Central memory CD8-positive, alpha-beta T cell (primary cell): ENCODE measurements at regions not wholly inside any gene's neighbourhood (a gene's known extent, or its start where the extent isn't known, plus 50 kb on each side); places are given as distances from the start of the nearest gene placed in this dataset.

ENCODE experiments used
- ATAC-seq: fragments of 150-1000 bp; cut with Tn5 transposase; replicated peaks from 2 replicates; pipeline ENCODE4 v1.10.0; 2022; ENCODE audit warnings: mild to moderate bottlenecking, moderate FRiP score, moderate number of reproducible peaks; ENCODE audit not compliant: poor library complexity, severe bottlenecking; ENCODE audit errors: extremely low read depth
- DNase-seq, 2 donors: peaks; one replicate each; pipeline ENCODE4 v3.0.0; 2021; ENCODE audit warnings: low spot score in 2 of 2
- H3K27ac Mint-ChIP-seq: one replicate; pipeline ENCODE4 v1.8.0; 2022; ENCODE audit warnings: low read depth, mild to moderate bottlenecking, moderate library complexity, mixed read lengths
- H3K27me3 Mint-ChIP-seq: one replicate; pipeline ENCODE4 v1.8.0; 2022; ENCODE audit warnings: mixed read lengths
- H3K36me3 Mint-ChIP-seq: one replicate; pipeline ENCODE4 v1.8.0; 2022; ENCODE audit warnings: mild to moderate bottlenecking, moderate library complexity, mixed read lengths; ENCODE audit not compliant: insufficient read depth
- H3K4me1 Mint-ChIP-seq: one replicate; pipeline ENCODE4 v1.8.0; 2022; ENCODE audit warnings: mixed read lengths
- H3K4me3 Mint-ChIP-seq: one replicate; pipeline ENCODE4 v1.8.0; 2022; ENCODE audit warnings: mild to moderate bottlenecking, moderate library complexity, mixed read lengths
- H3K9me3 Mint-ChIP-seq: one replicate; pipeline ENCODE4 v1.8.0; 2022; ENCODE audit warnings: mixed read lengths

DNA sequence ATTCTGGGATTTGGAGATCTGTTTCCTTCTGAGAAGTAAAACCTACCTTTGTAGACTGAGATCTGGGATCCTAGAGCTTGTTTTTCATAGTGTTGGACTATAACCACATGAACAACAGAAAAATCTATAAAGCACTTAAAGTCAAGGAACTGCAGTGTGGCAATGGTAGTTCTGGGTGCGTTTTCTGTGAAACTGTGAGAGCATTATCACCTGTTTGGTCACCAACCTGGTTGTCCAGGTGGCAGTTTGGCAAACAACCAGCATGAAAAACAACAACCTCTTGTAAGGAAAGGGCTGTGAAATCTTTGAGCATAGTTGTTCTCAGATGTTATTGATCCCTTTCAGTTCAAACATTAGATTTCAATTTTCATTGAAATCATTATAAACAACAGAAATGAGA lies 215.8 kb upstream of the CITED2 start:
- Mint-ChIP-seq H3K4me3 (no peak overlapping the region), H3K27me3 (no peaks in the 10 kb centered on the region), H3K27ac (no peak overlapping the region), H3K9me3 (no peaks in the 10 kb centered on the region), H3K36me3 (no peaks in the 10 kb centered on the region), H3K4me1 (peaks cover 1% of the 10 kb centered on the region)
- ATAC-seq = no peak
- no peak for DNase-seq

- Mint-ChIP-seq H3K36me3 (no peaks in the 10 kb centered on the region), H3K4me3 (no peak overlapping the region), H3K4me1 (no peaks in the 10 kb centered on the region), H3K27ac (no peak overlapping the region), H3K27me3 (no peaks in the 10 kb centered on the region), H3K9me3 (no peaks in the 10 kb centered on the region)
- ATAC-seq = no peak
- no peak for DNase-seq
These were observed 214.5 kb upstream of the CITED2 start for GRCh38 chr6:139588734-139589593.

GRCh38 chr6:139588076-139588639 lies 213.7 kb upstream of the CITED2 start:
- ATAC-seq (no peak), DNase-seq (no peak)
- H3K4me3 Mint-ChIP-seq = no peak overlapping the region
- H3K4me1 Mint-ChIP-seq = no peaks in the 10 kb centered on the region
- no peaks in the 10 kb centered on the region for H3K27me3 Mint-ChIP-seq
- no peak overlapping the region for H3K27ac Mint-ChIP-seq
- no peaks in the 10 kb centered on the region for H3K36me3 Mint-ChIP-seq
- no peaks in the 10 kb centered on the region for H3K9me3 Mint-ChIP-seq

- no peaks in the 10 kb centered on the region for H3K9me3 Mint-ChIP-seq
- H3K4me3 Mint-ChIP-seq = no peak overlapping the region
- DNase-seq = no peak
- no peaks in the 10 kb centered on the region for H3K36me3 Mint-ChIP-seq
- no peak for ATAC-seq
- H3K27ac Mint-ChIP-seq = no peak overlapping the region
- no peaks in the 10 kb centered on the region for H3K27me3 Mint-ChIP-seq
- H3K4me1 Mint-ChIP-seq = no peaks in the 10 kb centered on the region
These were observed 213.0 kb upstream of the CITED2 start for GRCh38 chr6:139587469-139587868.

- Mint-ChIP-seq H3K4me3 (no peak overlapping the region), H3K27me3 (no peaks in the 10 kb centered on the region), H3K36me3 (no peaks in the 10 kb centered on the region), H3K4me1 (peaks cover 1% of the 10 kb centered on the region), H3K9me3 (no peaks in the 10 kb centered on the region), H3K27ac (no peak overlapping the region)
- no peak for DNase-seq
- no peak for ATAC-seq
These were observed 211.8 kb upstream of the CITED2 start for GRCh38 chr6:139586273-139586672.

DNA sequence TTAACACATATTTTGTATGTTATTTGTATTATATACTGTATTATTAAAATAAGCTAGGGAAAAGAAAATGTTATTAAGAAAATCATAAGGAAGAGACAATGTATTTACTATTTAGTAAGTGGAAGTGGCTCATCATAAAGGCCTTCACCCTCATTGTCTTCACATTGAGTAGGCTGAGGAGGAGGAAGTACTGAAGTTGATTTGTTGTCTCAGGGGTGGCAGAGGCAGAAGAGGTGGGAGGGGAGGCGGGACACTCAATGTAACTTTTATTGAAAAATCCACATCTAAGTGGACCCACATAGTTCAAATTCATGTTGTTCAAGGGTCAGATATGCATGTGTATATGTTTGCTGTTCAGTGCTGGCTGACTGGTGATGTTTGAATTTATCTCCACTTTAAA lies 210.2 kb upstream of the CITED2 start:
- H3K4me1 Mint-ChIP-seq = peaks cover 12% of the 10 kb centered on the region
- ATAC-seq = no peak
- no peaks in the 10 kb centered on the region for H3K27me3 Mint-ChIP-seq
- no peaks in the 10 kb centered on the region for H3K9me3 Mint-ChIP-seq
- H3K36me3 Mint-ChIP-seq = no peaks in the 10 kb centered on the region
- H3K27ac Mint-ChIP-seq = no peak overlapping the region
- H3K4me3 Mint-ChIP-seq = no peak overlapping the region
- no peak for DNase-seq

GRCh38 chr6:139583420-139583819 lies 209.0 kb upstream of the CITED2 start:
- Mint-ChIP-seq H3K27me3 (no peaks in the 10 kb centered on the region), H3K4me3 (no peak overlapping the region), H3K27ac (no peak overlapping the region), H3K9me3 (no peaks in the 10 kb centered on the region), H3K4me1 (peaks cover 12% of the 10 kb centered on the region), H3K36me3 (no peaks in the 10 kb centered on the region)
- no peak for DNase-seq
- ATAC-seq = no peak

GRCh38 chr6:139582956-139583355 lies 208.5 kb upstream of the CITED2 start:
- DNase-seq = no peak
- Mint-ChIP-seq H3K4me3 (no peak overlapping the region), H3K4me1 (peaks cover 12% of the 10 kb centered on the region), H3K27ac (no peak overlapping the region), H3K27me3 (no peaks in the 10 kb centered on the region), H3K36me3 (no peaks in the 10 kb centered on the region), H3K9me3 (no peaks in the 10 kb centered on the region)
- no peak for ATAC-seq

GRCh38 chr6:139581485-139581865 lies 207.0 kb upstream of the CITED2 start:
- no peak for ATAC-seq
- Mint-ChIP-seq H3K36me3 (no peaks in the 10 kb centered on the region), H3K27ac (no peak overlapping the region), H3K4me1 (peaks cover 12% of the 10 kb centered on the region), H3K9me3 (no peaks in the 10 kb centered on the region), H3K27me3 (no peaks in the 10 kb centered on the region), H3K4me3 (no peak overlapping the region)
- no peak for DNase-seq

DNA sequence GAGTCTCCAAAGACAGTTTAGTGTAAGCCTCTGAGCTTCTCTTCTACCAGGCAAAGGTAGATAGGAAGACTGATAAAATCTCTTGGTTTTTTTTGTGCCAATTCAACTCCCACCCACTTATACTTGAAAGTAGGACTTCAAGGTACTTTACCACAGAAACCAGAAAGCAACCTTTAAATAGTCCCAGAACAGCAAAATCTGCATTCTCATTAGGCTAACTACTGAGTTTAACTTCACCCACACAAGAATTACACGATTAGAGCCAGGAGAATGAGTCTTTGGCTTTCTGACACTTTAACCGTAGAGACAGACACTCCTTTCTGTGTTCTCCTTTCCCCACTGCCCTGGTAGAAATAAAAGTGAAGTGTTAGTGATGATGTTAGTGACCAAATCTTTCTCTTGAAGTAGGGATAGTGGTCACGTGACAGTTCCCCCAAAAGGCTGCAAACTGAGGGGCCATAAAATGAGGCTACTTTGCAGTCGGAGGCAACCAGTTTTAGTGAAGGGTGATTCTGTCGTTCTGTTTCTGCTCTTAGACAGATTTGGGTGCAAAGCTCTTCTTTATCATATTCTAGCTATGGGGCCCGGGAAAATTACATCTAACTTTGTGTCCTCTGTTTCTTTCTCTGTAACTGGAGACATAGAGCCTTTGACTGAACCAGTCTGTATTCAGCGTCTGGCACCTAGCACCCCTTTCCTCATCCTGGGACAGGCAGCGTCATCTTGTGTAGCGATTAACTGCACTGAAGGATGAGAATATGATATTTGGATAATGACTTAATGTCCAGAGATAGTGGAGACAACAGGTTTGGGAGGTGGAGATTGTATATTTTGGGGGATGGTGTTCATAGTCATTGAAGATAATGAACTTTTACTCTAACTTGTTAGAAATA lies 206.4 kb upstream of the CITED2 start:
- DNase-seq (no peak), ATAC-seq (no peak)
- no peak overlapping the region for H3K27ac Mint-ChIP-seq
- H3K36me3 Mint-ChIP-seq = no peaks in the 10 kb centered on the region
- peaks cover 12% of the 10 kb centered on the region for H3K4me1 Mint-ChIP-seq
- no peak overlapping the region for H3K4me3 Mint-ChIP-seq
- H3K9me3 Mint-ChIP-seq = no peaks in the 10 kb centered on the region
- H3K27me3 Mint-ChIP-seq = no peaks in the 10 kb centered on the region

DNA sequence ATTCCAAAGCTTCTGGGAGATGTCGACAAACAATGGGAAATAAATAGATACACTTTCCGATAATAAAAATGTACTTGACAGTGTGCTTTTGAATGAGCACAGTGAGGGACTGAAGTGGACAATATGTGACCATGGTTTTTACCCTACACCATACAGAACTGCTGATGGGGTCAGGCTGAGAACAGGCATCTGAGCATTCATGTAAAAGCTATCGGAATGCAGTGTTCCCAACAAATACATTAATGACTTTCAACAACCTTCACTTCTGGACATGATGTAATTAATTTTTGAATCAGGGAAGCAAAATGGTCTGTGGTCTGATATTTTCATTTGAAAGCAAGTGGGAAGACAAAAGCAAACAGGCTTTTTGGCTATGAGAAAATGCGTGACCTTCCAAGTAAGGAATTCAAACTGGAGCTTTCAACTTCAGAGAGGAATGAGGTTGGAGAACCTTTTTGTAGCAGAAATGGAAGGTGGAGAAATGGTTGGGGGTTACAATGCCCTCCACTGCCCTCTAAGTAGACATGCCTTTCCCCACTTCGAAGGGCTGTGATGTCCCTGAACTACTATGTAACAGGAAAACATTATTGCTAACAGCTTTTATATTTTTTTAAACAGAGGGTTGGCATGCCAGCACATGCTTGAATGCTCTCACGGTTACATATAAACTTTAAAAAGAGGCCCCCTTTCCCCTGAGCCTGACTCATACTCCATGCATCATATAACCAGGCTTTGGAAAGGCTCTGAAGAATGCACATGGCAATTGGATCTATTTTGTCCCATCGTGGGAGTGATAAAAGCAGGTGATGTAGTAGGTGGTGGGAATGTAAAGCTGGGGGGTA lies 203.5 kb upstream of the CITED2 start:
- ATAC-seq (no peak), DNase-seq (no peak)
- H3K27ac Mint-ChIP-seq = no peak overlapping the region
- no peaks in the 10 kb centered on the region for H3K27me3 Mint-ChIP-seq
- no peaks in the 10 kb centered on the region for H3K9me3 Mint-ChIP-seq
- no peaks in the 10 kb centered on the region for H3K36me3 Mint-ChIP-seq
- peaks cover 12% of the 10 kb centered on the region for H3K4me1 Mint-ChIP-seq
- H3K4me3 Mint-ChIP-seq = no peak overlapping the region

DNA sequence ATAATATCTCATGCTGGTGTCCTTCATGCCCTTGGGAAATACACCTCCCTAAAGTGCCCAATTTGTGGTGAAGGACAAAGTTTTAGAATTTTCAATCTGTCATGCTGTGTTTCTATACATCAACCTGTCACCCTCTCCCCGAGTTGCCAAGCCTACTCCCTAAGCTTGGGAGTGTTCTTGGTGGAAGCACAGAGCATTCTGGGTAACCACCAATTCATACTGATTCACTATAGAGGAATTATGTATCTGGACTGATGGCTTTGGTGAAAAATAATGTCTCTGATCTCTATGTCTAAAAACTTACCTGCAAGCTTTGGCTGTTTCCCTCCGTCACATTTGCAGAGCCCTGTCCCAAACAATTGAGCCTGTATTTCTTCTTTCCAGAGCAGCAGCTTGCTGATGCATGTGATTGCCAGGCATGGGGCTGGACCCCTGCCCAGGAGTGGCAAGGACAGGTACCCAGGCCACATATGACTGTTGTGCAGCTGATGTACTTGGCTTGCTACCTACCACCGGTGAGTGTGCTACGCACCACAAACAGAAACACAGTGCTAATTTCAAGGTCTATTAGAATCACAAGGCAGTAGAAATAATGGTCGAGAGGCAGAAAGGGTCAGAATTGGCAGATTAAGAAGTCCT lies 202.8 kb upstream of the CITED2 start:
- no peak overlapping the region for H3K27ac Mint-ChIP-seq
- H3K4me1 Mint-ChIP-seq = peaks cover 12% of the 10 kb centered on the region
- no peak for DNase-seq
- no peaks in the 10 kb centered on the region for H3K36me3 Mint-ChIP-seq
- ATAC-seq = no peak
- H3K27me3 Mint-ChIP-seq = no peaks in the 10 kb centered on the region
- no peak overlapping the region for H3K4me3 Mint-ChIP-seq
- H3K9me3 Mint-ChIP-seq = no peaks in the 10 kb centered on the region
